GM23338 (cell line): ENCODE measurements at regions not wholly inside any gene's neighbourhood (a gene's known extent, or its start where the extent isn't known, plus 50 kb on each side); places are given as distances from the start of the nearest gene placed in this dataset.

ENCODE experiments used
- CREB1 ChIP-seq: fragments of 250-450 bp; sonication (Bioruptor Pico); IDR thresholded peaks from 2 replicates; pipeline ENCODE4 v1.5.0; 2020; ENCODE audit warnings: low read depth, mild to moderate bottlenecking, moderate library complexity
- EZH2 ChIP-seq: fragments of 200-600 bp; sonication (generic); IDR thresholded peaks from one replicate; pipeline ENCODE4 v1.8.0; 2017; ENCODE audit warnings: antibody characterized with exemption, mild to moderate bottlenecking, low read depth; ENCODE audit not compliant: unreplicated experiment
- EZH2phosphoT487 ChIP-seq: fragments of 200-600 bp; sonication (generic); IDR thresholded peaks from one replicate; pipeline ENCODE4 v1.8.1; 2018; ENCODE audit warnings: antibody characterized with exemption; ENCODE audit not compliant: unreplicated experiment
- POLR2AphosphoS5 ChIP-seq: IDR thresholded peaks from 2 replicates; pipeline ENCODE4 v1.6.1; 2016; ENCODE audit warnings: antibody characterized with exemption, low read depth
- REST ChIP-seq: IDR thresholded peaks from one replicate; pipeline ENCODE4 v1.6.1; 2018; ENCODE audit warnings: antibody characterized with exemption; ENCODE audit not compliant: unreplicated experiment
- TF ChIP-seq, protein P1 (sequence below), 2 experiments: fragments of 200-600 bp in 1 of 2; sonication (generic) in 1 of 2; conservative IDR thresholded peaks; 2 replicates each; pipeline versions ENCODE4 v1.5.1 to v1.6.1; 2016 to 2017; ENCODE audit warnings: antibody characterized with exemption in 2 of 2, low read depth in 2 of 2, mild to moderate bottlenecking in 2 of 2, moderate library complexity in 1 of 2

GRCh38 chr1:109827466-109827865 lies 63.7 kb upstream of the EPS8L3 start:
- TF ChIP-seq POLR2AphosphoS5 (no peak), EZH2 (no peak), REST (no peak), CREB1 (CRISPR knock-in tag) (no peak), EZH2phosphoT487 (no peak)
- TF ChIP-seq, protein P1, sequence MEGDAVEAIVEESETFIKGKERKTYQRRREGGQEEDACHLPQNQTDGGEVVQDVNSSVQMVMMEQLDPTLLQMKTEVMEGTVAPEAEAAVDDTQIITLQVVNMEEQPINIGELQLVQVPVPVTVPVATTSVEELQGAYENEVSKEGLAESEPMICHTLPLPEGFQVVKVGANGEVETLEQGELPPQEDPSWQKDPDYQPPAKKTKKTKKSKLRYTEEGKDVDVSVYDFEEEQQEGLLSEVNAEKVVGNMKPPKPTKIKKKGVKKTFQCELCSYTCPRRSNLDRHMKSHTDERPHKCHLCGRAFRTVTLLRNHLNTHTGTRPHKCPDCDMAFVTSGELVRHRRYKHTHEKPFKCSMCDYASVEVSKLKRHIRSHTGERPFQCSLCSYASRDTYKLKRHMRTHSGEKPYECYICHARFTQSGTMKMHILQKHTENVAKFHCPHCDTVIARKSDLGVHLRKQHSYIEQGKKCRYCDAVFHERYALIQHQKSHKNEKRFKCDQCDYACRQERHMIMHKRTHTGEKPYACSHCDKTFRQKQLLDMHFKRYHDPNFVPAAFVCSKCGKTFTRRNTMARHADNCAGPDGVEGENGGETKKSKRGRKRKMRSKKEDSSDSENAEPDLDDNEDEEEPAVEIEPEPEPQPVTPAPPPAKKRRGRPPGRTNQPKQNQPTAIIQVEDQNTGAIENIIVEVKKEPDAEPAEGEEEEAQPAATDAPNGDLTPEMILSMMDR (conservative IDR thresholded peaks at IDR 0.05; ENCODE audit: low read depth in 2 of 2), result no peak
